GM19452 (cell line): ENCODE measurements at regions not wholly inside any gene's neighbourhood (a gene's known extent, or its start where the extent isn't known, plus 50 kb on each side); places are given as distances from the start of the nearest gene placed in this dataset.
A peak's percentile ranks its signal among the peaks of the same experiment; 100 is the strongest.

Experiments used
- ATAC-seq: cut with Tn5 transposase; IDR thresholded peaks from one replicate; pipeline ENCODE4 v1.9.1; 2021; ENCODE audit not compliant: unreplicated experiment

DNA sequence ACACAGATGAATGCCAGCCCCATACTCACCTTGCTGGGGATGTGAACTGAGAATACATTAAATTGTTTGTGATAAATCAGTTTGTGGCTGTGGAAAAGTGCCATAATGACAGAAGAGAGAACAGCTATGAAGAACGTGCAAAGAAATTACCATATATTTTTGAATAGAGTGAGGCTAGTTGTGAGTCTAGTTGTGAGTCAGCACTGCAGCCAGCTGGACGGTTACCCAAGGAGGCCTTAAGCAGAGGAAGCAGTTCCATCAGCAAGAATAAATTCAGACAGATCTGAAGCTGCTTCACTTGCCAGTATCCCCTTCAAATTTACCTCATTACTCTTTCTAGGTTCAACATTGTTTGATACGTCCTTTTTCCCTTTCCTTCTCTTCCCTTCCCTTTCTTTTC, 446.0 kb downstream of the MTRR start:
- ATAC-seq, result no peak

DNA sequence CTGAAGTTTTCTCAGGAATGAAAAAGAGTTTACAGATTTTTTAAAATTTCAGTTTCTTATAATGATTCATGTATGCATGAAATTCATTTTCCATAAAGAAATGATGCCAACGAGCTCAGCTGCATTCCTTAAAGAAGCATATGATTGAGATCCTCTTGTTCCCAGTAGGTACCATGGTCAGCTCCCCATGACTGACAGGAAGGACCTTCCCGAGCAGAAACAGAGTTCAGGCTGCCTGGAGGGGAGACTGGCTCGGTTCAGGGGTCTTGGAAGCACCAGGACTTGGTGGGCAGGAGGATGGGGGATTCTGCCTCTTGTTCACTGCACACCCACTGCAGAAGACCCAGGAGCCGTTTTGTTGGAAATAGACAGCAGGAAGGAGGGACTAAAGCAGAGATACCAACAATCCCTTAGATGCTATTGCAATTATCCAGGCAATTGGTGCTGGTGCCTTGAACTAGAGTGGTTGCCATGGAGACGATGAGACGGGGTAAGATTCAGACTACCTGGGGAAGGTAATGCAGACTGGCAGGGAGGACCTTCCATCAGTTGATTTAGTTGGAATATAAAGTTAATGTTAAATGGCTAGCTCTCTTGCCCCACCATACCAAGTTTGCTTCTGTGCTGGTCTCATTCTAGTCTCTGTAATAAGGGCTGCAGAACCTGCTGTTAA, 447.8 kb downstream of the MTRR start:
- ATAC-seq, result no peak

DNA sequence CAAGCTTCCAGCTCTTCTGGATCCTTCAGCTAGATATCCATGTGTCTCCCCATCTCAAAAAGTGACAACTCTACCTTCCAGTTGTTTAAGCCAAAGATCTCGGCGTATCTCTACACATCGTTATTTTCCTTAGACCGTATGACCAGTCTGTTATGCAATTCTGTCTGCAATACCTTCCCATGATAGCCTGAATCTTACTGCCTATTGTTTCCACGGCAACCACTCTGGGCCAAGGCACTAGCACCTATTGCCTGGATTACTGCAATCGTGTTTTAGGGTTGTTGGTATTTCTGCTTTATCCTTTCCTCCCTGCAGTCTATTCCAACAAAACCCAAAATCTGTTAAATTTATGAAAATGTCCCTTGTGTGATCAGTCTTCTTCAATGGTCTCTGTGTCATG, 448.4 kb downstream of the MTRR start:
- no peak for ATAC-seq

DNA sequence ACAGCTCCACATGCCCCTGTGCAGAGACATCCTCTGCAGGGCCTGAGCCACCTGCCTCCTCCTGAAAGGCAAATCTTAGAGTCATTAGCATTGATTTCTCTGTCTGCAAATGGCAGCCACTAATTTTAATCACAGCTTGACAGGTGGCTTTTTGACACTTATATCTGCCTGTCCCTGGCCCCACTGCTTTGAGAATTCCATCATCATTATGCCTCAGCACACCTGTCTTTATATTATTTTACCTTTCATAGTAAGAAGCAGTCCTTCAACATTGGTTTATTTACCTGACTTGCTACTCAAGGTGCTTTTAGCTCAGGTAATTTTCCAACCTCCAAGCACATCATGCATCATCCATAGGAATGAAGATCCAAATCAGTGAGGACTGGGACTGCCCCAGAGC, 451.3 kb downstream of the MTRR start:
- ATAC-seq, result no peak

DNA sequence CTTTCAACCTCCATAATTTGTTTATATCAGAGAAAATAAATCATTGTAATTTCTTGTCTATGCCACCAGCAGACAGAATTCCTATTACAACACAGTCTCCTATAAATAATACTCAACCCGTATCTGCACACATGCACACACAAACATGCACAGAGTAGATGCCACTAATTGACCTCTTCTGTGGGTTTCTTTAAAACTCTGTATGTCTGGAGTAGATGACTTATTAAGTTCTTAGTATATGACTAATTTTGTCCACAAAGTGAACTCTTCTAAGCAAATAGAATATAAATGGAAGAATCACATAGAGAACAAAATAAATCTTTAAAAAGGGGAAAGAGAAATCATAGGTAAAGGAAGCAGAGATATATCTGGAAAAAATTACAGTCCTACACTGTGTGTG, 452.3 kb downstream of the MTRR start:
- ATAC-seq, result no peak

DNA sequence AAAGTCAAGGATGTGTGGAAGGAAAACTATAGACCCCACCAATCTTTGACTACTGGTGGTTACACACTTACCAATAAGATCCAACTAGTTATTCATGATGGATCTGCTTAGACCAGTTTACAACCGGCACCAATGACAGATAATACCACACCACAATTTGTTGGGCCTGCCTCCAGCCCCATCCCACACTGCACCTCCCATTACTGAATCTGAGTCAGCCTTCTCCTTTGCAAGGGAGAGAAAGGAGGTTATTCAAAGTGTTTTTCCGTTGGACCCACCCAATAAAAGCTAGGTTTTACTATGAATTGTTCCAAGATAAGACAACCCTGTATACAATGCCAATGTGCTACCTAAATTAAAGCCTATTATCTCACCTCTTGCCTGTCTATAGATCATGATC, 453.5 kb downstream of the MTRR start:
- no peak for ATAC-seq

DNA sequence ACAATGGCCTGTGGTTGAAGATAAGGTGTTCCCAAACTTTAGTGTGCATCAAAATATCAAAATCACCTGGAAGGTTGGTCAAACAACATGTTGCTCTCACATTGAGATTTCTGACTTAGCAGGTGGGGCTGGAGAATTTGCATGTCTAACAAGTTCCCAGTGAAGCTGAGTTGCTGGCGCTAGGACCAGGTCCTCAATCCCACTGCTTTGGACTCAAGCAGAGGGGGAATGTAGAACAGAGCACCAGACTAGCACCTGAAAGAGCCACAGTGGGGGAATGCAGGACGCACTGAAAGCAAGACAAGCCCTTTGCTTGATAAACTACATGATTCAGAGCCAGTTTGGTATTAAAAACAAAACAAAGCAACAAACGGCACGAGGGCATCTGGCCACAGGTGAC, 458.1 kb downstream of the MTRR start:
- ATAC-seq, result no peak

DNA sequence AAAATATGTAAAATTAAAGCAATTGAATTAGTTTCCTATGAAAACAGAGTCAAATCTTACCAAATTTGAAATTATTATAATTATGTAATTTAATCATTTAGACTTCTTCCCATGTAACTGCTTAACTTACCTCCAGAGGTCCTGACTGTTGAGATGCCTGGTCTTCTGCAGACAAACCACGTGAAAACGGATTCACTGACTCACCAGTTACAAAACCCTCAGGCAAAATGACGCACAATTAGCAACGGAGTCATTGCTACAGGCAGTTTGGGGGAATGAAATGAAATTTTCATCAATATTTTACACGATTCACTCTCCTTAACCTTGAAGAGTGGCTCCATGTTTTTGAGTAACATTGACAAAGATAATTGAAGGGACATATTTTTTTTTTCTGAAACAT, 460.8 kb downstream of the MTRR start:
- no peak for ATAC-seq

DNA sequence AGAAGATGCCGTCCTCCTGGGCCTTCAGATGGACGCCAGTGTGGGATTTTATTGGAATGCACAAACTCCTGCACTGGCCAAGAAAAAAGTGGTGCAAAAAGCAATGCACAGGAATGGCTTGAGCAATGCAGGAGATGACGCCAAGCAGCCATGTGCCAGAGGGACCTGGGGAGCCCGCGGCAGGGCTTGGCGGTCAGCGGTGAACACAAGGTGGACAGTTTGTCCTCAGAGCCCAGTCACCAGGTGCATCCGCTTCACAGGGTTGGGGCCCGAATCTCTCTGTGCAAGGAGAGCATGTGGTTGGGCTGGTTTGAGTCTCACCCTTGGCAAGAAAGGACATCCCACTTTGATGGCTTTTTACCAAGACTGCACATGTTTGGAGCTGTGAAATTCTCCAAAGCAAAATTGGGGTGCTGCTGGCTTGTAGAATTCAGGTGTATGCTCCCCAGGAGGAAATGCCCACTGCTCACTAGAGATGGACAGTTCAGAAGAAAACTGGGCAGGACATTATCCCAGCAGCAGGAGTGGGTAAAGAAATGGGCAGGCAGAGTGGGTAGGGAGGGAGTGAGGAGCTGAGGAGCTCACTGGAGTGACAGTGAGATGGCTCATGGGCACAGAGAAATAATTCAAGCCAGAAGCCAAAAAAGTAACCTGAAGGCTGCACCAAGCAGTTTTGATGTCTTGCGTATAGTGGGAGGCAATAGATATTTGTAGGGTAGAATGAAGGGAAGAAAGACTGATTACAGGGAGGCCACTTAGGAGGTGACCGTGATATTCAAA, 463.9 kb downstream of the MTRR start:
- no peak for ATAC-seq

DNA sequence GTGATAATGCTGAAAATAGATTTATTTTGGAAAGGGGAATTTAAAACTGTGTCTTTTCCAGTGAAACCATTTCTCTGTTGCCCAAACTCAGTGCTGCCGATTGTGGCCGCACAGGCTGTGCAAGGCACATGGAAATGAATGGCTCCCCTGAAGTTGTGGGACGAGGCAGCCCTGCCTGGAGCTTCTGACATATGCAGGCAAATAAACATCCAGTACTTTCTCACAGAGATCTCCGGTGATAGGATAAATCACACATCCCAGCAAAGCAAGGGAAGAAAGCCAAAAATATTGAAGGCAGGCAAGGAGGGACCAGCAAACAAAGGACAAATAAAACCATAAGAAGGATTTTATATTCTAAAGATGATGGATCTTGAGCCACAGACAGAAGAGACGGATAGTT, 464.5 kb downstream of the MTRR start:
- ATAC-seq, result no peak

DNA sequence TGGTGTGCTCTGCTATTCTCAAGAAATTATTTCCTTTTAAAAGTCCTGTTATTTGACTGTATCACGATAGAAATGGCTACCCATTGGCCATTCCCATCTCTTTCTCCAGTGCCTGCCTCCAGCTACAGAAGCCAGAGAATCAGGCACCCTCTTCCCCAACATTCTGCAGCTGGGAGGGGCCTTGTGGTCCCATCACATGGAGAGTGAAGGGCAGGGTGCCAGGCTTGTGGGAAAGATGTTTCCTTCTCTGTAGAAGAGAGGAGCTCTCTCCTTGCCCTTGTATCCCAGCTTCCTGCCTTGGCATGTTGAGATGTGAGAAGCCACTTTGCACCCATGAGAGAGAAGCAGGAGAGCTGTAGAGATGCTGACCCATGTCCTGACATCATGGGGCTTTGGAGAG, 465.0 kb downstream of the MTRR start:
- ATAC-seq, result no peak

DNA sequence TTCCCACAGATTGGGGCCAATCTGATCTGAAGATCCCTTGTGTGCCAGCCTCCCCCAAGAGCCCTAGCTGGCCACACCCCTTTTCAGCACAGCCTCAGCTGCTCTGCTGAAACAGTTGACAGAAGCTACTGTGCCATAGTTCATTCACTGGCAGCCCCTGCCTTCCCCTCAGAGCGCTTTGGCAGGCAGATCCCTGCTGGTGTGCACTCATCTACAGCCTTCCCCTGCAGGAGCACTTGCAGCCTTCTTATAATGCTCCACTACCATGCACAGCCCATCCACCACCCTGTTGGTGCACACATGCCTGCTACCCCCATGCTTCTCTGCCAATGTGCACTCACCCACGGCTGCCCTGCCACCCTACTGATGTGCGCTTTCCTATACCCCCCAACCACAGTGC, 471.3 kb downstream of the MTRR start:
- no peak for ATAC-seq

DNA sequence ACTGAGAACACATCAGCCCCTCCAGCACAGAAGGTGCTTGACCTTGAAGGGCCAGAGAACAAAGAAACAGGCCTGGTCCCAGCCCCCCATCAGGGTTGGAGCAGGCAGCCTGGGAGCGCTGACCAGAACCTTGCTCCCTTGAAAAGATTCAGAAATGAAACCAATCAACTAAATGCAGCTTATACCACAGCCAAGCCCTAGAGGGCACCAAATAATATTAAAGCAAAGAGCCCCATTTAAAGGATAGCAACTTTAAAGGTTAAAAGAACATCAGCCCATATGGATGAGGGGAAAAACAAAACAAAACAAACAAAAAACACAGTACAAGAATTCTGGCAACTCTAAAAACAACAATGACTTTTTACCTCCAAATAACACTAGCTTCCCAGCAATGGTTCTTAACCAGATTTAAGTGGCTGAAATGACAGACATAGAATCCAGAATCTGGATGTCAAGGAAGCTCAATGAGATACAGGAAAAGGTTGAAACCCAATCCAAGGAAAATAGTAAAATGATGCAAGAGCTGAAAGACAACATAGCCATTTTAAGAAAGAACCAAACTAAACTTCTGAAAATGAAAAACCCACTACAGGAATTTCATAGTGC, 471.9 kb downstream of the MTRR start:
- no peak for ATAC-seq

DNA sequence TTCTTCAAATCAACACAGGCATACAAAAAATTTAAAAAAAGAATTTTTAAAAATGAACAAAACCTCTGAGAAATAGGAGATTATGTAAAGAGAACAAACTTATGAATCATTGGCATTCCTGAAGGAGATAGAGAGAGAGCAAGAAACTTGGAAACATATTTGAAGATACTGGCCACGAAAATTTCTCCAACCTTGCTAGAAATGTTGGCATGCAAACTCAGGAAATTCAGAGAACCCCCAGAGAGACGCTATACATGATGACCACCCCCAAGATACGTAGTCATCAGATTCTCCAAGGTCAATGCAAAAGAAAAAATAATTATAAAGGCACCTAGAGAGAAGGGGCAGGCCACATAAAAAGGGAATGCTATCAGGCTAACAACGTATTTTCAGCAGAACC, 472.5 kb downstream of the MTRR start:
- no peak for ATAC-seq

DNA sequence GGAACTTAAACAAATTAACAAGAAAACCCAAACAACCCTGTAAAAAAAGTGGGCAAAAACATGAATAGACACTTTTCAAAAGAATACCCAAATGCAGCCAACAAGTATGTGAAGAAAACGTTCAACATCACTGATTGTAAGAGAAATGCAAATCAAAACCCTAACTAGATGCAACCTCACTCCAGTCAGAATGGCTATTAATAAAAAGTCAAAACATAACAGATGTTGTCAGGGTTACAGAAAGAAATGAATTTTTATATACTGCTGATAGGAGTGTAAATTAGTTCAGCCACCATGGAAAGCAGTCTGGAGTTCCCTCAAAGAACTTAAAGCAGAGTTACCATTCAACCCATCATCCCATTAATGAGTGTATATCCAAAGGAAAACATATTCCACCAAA, 479.0 kb downstream of the MTRR start:
- ATAC-seq, result no peak

DNA sequence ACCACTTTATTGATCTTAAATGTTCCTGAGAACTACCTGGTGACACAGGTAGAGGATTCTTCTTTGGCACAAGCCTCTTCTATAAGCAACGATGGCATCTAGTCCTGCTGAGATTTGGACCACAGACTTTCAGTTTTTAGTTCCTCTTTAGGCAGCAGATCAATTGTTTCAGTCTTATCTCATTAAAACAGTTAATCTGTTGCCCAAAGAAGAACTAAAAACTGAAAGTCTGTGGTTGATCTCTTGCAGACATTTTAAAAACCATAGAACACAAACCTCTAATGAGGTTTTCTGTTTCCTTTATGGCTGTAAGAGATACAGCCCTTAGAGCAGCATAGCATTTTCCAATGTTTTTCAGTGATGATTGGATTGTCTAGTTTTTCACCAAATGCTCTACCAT, 480.9 kb downstream of the MTRR start:
- ATAC-seq, result peak; percentile 89

DNA sequence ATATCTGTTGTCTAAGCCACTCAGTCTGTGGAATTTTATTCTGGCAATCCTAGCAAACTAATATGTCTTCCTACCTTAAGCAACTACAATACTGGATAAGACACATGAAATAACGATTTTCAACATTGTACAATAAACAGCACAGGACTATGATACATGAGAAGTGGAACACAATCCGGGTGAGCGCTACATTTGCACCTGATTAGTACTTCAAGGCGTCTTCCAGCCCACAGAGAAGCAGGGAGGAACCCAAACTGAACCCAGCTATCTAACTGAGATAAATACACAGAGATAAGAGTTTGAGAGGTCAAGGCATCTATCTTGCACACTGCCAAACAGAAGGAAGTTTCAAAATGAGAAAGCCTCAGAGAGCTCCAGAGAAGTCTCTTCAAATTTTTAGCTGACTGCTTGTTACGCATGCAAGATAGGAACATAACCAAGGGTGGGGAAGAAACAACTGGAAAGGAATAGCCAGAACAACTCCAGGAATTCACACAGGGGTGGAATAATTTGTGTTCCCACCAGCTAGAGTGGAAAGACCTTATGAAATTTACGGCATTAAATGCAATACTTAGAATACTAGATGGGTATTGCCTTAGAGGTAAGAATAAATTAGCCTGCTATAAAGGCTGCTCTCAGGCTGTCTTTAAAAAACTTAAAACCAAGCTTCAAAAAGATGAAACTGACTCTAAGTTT, 481.8 kb downstream of the MTRR start:
- no peak for ATAC-seq

DNA sequence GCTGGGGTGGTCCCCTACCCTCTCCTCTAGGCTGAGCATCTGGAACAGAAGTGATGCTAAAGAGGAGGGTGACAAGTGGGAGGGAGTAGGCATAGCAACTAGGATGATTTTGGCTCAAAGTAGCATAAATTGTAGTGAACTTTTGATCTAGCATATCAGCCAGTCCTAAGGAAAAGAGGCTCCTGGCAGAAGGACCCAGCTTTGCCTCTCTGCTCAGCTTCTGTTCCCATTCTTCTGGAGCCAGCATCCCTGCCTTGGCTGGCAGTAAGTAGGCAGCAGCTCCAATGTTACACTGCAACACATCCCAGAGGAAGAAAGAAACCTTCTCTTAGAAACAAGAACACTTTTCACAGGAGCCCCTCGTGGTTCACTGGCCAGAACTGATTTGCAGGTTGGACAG, 487.0 kb downstream of the MTRR start:
- ATAC-seq, result no peak

DNA sequence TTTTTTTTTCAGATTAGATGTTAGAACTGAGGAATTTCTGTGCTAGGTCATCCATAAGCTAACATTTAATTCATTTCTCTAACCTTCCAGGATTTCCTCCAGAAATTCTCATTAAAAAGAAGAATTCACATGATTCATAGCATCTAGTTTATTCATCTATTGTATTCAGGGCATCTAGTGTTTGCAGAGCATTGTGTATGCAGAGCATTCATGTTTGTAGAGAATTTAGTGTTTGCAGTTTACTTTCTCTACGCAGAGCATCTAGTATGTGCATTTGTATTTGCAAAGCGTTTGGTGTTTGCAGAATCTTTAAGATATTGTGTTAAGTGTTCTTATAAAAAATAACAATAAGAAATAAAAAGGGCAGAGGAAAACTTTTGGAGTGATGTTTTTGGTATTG, 491.1 kb downstream of the MTRR start:
- ATAC-seq, result no peak

DNA sequence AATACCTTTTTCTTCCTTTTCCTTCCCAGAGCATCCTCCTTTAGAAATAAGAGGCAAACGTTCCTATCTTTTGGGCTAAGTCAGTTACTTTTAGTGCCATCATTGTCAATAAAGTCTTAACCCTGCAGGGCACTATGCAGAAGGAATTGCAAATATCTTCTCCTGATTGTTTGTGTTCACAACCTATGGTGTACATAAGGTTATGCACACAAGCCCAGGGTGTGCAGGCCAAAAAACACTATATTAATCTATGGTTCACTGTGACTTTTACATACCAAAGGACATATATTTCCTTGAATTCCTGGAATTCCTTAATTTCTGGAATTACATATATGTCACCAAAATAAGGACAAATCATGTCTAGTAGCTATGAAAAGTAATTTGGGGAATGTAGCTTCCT, 493.5 kb downstream of the MTRR start:
- no peak for ATAC-seq

DNA sequence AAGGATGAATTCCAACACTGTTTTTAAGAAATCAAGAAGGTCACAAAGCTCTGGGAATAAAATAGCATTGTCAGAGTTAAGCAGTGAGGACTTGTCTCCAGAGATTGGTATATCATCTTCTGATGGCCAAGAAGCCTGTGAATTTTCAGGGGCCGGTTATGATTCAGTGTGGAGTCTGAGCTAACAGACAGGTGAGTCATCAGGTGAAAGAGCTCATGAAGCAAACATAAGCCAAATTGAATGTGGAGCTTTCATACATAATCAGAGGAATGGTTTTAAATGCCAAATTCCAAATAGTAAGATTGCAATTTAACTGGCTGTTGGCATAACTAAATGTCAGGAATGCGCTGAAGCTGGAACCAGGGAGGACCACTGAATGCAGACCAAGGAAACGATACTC, 494.2 kb downstream of the MTRR start:
- ATAC-seq, result no peak

DNA sequence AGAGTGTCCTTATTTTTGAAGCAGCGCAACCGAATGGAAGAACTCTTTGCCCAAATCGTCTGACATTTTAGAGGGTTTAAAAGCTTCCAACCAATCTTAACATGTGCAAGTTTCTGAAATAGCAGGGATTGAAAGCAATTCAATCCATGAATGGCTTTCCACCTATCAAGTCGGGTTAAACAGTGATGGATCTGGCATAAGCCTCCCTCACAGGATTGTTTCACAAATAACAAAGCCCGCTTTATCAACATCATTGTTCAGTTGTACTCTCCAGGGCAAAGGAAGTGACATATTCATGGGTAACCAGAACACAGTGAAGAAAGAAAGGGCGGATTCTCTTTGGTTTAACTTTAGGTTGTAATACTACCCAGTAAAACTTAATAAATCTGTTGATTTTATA, 497.3 kb downstream of the MTRR start:
- no peak for ATAC-seq
